ENCODE measurements at regions not wholly inside any gene's neighbourhood (a gene's known extent, or its start where the extent isn't known, plus 50 kb on each side); places are given as distances from the start of the nearest gene placed in this dataset.

- ATAC-seq (no peak), DNase-seq (no peak)
- no peak overlapping the region for H3K9ac ChIP-seq (ENCODE audit: low read length)
- H3K4me3 ChIP-seq (ENCODE audit: low read length): no peak overlapping the region
- no peak overlapping the region for H2AFZ ChIP-seq (ENCODE audit: low read length)
- H3K4me1 ChIP-seq (ENCODE audit: insufficient read depth, low read length): no peaks in the 10 kb centered on the region
- no peak overlapping the region for H3K4me2 ChIP-seq (ENCODE audit: low read length)
- H3K79me2 ChIP-seq (ENCODE audit: low read length): no peaks in the 10 kb centered on the region
- BruUV-seq (replicated peaks): no TSS peak
- TF ChIP-seq CTCF (conservative IDR thresholded peaks at IDR 0.05; ENCODE audit: low read depth, low read length) (no peak), EZH2 (IDR thresholded peaks at IDR 0.05; ENCODE audit: low read length, unreplicated experiment) (no peak), EZH2phosphoT487 (IDR thresholded peaks at IDR 0.05; ENCODE audit: borderline replicate concordance, low read length) (no peak)
- H3F3A ChIP-seq (ENCODE audit: low read length, unreplicated experiment): no peaks in the 10 kb centered on the region
- H3K27me3 ChIP-seq (ENCODE audit: low read length): no peaks in the 10 kb centered on the region
- ChIA-PET CTCF (no interaction called here), POLR2A (ENCODE audit: unreplicated experiment) (no interaction called here)
- H3K36me3 ChIP-seq (ENCODE audit: low read depth, low read length): no peaks in the 10 kb centered on the region
- H3K27ac ChIP-seq (ENCODE audit: low read length): no peak overlapping the region
- intact Hi-C loops (cut with micrococcal nuclease): no loop called here
- no peaks in the 10 kb centered on the region for H3K9me2 ChIP-seq (replicated peaks; ENCODE audit: low read length)
- no peaks in the 10 kb centered on the region for H4K20me1 ChIP-seq (ENCODE audit: low read length)
- no peaks in the 10 kb centered on the region for H3K9me3 ChIP-seq (ENCODE audit: low read length)
Measured at GRCh38 chr10:130424418-130424817, 288.2 kb downstream of the GLRX3 start.

- Histone ChIP-seq H3K4me2 (ENCODE audit: low read length) (no peak overlapping the region), H4K20me1 (ENCODE audit: low read length) (no peaks in the 10 kb centered on the region), H3K9ac (ENCODE audit: low read length) (no peak overlapping the region), H3K4me1 (ENCODE audit: insufficient read depth, low read length) (no peaks in the 10 kb centered on the region), H3K9me3 (ENCODE audit: low read length) (no peaks in the 10 kb centered on the region), H3K36me3 (ENCODE audit: low read depth, low read length) (no peaks in the 10 kb centered on the region), H3K4me3 (ENCODE audit: low read length) (no peak overlapping the region), H3K27me3 (ENCODE audit: low read length) (no peaks in the 10 kb centered on the region), H3K9me2 (replicated peaks; ENCODE audit: low read length) (no peaks in the 10 kb centered on the region), H3F3A (ENCODE audit: low read length, unreplicated experiment) (no peaks in the 10 kb centered on the region), H3K27ac (ENCODE audit: low read length) (no peak overlapping the region), H2AFZ (ENCODE audit: low read length) (no peak overlapping the region), H3K79me2 (ENCODE audit: low read length) (no peaks in the 10 kb centered on the region)
- CTCF ChIA-PET: no interaction called here
- TF ChIP-seq EZH2phosphoT487 (IDR thresholded peaks at IDR 0.05; ENCODE audit: borderline replicate concordance, low read length): no peak
- no peak for TF ChIP-seq EZH2 (IDR thresholded peaks at IDR 0.05; ENCODE audit: low read length, unreplicated experiment)
- TF ChIP-seq CTCF (conservative IDR thresholded peaks at IDR 0.05; ENCODE audit: low read depth, low read length): no peak
- no peak for DNase-seq
- intact Hi-C loops (cut with micrococcal nuclease): no loop called here
- POLR2A ChIA-PET (ENCODE audit: unreplicated experiment): no interaction called here
- no peak for ATAC-seq
- BruUV-seq (replicated peaks): no TSS peak
Measured at GRCh38 chr10:130425169-130425568, 289.0 kb downstream of the GLRX3 start.

GRCh38 chr10:130425881-130426435 is 289.8 kb downstream of the GLRX3 start:
- H3K4me3 ChIP-seq (ENCODE audit: low read length): no peak overlapping the region
- no peak overlapping the region for H3K9ac ChIP-seq (ENCODE audit: low read length)
- no peaks in the 10 kb centered on the region for H3K79me2 ChIP-seq (ENCODE audit: low read length)
- no peaks in the 10 kb centered on the region for H4K20me1 ChIP-seq (ENCODE audit: low read length)
- H3K4me2 ChIP-seq (ENCODE audit: low read length): no peak overlapping the region
- no peaks in the 10 kb centered on the region for H3K9me2 ChIP-seq (replicated peaks; ENCODE audit: low read length)
- no peak overlapping the region for H2AFZ ChIP-seq (ENCODE audit: low read length)
- no peaks in the 10 kb centered on the region for H3K27me3 ChIP-seq (ENCODE audit: low read length)
- intact Hi-C loops (cut with micrococcal nuclease): no loop called here
- no peaks in the 10 kb centered on the region for H3F3A ChIP-seq (ENCODE audit: low read length, unreplicated experiment)
- POLR2A ChIA-PET (ENCODE audit: unreplicated experiment): no interaction called here
- DNase-seq (no peak), ATAC-seq (no peak)
- CTCF ChIA-PET: no interaction called here
- H3K9me3 ChIP-seq (ENCODE audit: low read length): no peaks in the 10 kb centered on the region
- no TSS peak for BruUV-seq (replicated peaks)
- H3K4me1 ChIP-seq (ENCODE audit: insufficient read depth, low read length): no peaks in the 10 kb centered on the region
- no peaks in the 10 kb centered on the region for H3K36me3 ChIP-seq (ENCODE audit: low read depth, low read length)
- TF ChIP-seq CTCF (conservative IDR thresholded peaks at IDR 0.05; ENCODE audit: low read depth, low read length) (no peak), EZH2 (IDR thresholded peaks at IDR 0.05; ENCODE audit: low read length, unreplicated experiment) (no peak), EZH2phosphoT487 (IDR thresholded peaks at IDR 0.05; ENCODE audit: borderline replicate concordance, low read length) (no peak)
- H3K27ac ChIP-seq (ENCODE audit: low read length): no peak overlapping the region
